ENCODE measurements at regions not wholly inside any gene's neighbourhood (a gene's known extent, or its start where the extent isn't known, plus 50 kb on each side); places are given as distances from the start of the nearest gene placed in this dataset.

DNA sequence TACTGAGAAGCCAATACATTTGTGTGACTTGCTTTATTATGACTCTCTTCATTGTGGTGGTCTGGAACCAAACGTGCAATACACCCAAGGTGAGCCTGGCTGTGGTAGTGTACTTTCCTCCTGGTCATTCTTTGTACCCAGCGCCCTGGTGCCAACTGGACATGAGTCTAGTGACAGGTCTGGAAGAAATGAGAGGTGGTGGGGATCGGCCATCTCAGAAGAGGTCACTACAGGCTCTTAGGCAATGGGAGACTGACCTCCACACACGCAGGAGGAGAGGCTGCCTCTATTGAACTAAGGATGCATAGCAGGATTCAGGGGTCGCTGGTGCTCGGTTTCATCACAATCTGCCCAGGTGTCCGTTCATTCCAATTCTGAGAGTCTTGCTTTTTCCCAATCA is 56.4 kb upstream of the RTL6 start:
- TF ChIP-seq POLR2A (IDR thresholded peaks at IDR 0.05; ENCODE audit: low read length) (no peak), GATA1 (IDR thresholded peaks at IDR 0.05; ENCODE audit: low read depth, low read length) (no peak)
